C4-2B (cell line): ENCODE measurements at regions not wholly inside any gene's neighbourhood (a gene's known extent, or its start where the extent isn't known, plus 50 kb on each side); places are given as distances from the start of the nearest gene placed in this dataset.

Experiments
- ZFX ChIP-seq: fragments of 450-650 bp; IDR thresholded peaks from 2 replicates; pipeline ENCODE4 v1.6.1; 2017
- TF ChIP-seq, protein P1 (sequence below): fragments of 450-650 bp; conservative IDR thresholded peaks from 2 replicates; pipeline ENCODE4 v1.5.1; 2017; ENCODE audit warnings: mild to moderate bottlenecking

DNA sequence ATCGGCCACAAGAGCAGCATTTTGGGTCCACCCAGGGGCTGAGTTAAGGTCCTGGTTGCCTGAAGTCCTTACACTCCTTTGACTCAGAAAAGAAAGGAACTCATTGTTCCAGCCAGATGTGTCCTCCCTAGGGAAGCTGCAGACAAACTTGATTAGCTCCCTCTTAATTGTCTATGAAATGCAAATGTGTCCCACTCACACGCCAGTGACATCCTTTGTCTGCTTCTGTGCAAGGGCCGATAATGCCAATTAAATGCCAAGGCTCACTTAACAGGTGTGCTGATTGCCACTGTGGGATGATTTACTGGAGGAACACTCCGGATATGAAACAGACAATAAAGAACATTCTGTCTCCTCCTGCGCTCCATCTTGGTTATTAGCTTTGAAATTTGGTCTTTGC, 332.9 kb upstream of the CPEB2 start:
- TF ChIP-seq, protein P1, sequence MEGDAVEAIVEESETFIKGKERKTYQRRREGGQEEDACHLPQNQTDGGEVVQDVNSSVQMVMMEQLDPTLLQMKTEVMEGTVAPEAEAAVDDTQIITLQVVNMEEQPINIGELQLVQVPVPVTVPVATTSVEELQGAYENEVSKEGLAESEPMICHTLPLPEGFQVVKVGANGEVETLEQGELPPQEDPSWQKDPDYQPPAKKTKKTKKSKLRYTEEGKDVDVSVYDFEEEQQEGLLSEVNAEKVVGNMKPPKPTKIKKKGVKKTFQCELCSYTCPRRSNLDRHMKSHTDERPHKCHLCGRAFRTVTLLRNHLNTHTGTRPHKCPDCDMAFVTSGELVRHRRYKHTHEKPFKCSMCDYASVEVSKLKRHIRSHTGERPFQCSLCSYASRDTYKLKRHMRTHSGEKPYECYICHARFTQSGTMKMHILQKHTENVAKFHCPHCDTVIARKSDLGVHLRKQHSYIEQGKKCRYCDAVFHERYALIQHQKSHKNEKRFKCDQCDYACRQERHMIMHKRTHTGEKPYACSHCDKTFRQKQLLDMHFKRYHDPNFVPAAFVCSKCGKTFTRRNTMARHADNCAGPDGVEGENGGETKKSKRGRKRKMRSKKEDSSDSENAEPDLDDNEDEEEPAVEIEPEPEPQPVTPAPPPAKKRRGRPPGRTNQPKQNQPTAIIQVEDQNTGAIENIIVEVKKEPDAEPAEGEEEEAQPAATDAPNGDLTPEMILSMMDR: no peak
- TF ChIP-seq ZFX: no peak
